ENCODE measurements at regions not wholly inside any gene's neighbourhood (a gene's known extent, or its start where the extent isn't known, plus 50 kb on each side); places are given as distances from the start of the nearest gene placed in this dataset.
A peak's percentile ranks its signal among the peaks of the same experiment; 100 is the strongest.

DNA sequence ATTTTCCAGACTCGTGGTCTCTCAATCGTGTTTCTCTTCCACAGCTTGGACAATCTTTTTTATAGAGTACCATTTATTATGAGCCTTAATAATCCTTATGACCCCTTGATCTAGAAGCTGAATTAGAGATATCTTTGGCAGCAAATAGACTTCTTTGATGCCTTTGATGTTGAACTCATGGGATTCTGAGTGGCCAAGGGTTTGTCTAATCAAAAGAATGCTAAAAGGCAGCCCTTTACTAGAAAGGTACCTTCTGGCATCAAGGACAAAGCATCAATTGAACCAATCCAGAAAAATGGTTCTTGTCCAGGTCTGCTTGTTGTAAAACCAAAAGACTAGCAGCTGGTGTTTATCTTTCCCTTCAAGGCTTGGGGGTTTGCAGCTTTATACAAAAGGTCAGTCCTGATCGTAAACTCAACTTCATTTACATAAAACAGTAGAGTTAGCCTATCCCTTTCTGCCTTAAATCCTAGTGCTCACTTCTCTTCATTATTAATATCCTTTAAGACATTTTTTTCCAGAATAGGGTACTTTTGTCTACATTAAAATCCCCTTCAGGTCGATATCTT, 411.3 kb downstream of the FAT4 start:
- DNase-seq (ENCODE audit: low read depth): no peak
- H3K4me3 ChIP-seq (ENCODE audit: low read length): no peak overlapping the region
- TF ChIP-seq, protein P1, sequence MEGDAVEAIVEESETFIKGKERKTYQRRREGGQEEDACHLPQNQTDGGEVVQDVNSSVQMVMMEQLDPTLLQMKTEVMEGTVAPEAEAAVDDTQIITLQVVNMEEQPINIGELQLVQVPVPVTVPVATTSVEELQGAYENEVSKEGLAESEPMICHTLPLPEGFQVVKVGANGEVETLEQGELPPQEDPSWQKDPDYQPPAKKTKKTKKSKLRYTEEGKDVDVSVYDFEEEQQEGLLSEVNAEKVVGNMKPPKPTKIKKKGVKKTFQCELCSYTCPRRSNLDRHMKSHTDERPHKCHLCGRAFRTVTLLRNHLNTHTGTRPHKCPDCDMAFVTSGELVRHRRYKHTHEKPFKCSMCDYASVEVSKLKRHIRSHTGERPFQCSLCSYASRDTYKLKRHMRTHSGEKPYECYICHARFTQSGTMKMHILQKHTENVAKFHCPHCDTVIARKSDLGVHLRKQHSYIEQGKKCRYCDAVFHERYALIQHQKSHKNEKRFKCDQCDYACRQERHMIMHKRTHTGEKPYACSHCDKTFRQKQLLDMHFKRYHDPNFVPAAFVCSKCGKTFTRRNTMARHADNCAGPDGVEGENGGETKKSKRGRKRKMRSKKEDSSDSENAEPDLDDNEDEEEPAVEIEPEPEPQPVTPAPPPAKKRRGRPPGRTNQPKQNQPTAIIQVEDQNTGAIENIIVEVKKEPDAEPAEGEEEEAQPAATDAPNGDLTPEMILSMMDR (conservative IDR thresholded peaks at IDR 0.05; ENCODE audit: low read length): no peak

GRCh38 chr4:125727931-125728330, 413.2 kb downstream of the FAT4 start:
- no peak overlapping the region for H3K4me3 ChIP-seq (ENCODE audit: low read length)
- DNase-seq (ENCODE audit: low read depth): no peak
- TF ChIP-seq, protein P1 (conservative IDR thresholded peaks at IDR 0.05; ENCODE audit: low read length): no peak

GRCh38 chr4:125728568-125728967, 413.8 kb downstream of the FAT4 start:
- DNase-seq (ENCODE audit: low read depth): peak; percentile 94
- no peak overlapping the region for H3K4me3 ChIP-seq (ENCODE audit: low read length)

DNA sequence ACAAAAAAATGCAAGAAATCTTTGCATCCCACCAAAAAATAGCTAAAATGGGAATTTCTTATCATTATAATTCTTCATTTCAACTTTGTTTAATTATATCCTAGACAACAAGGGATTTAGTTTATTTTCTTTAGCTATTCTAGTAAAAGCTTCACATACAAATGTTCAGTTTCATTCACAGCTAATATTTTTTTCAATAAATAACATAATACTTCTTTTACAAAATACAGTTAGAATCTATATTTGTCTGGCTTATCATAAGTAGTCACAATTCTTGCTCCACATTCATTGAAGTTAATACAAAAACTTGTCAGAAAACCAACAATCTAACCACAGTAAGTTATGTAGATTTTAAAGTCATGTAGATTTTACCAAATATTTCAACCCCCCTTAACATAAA, 414.4 kb downstream of the FAT4 start:
- H3K4me3 ChIP-seq (ENCODE audit: low read length): no peak overlapping the region
- DNase-seq (ENCODE audit: low read depth): peak; percentile 11
- TF ChIP-seq, protein P1 (conservative IDR thresholded peaks at IDR 0.05; ENCODE audit: low read length): no peak

More at GRCh38 chr4:125728568-125728967, 413.8 kb downstream of the FAT4 start:
- TF ChIP-seq, protein P1 (conservative IDR thresholded peaks at IDR 0.05; ENCODE audit: low read length): no peak

- DNase-seq (ENCODE audit: low read depth): no peak
- TF ChIP-seq, protein P1 (conservative IDR thresholded peaks at IDR 0.05; ENCODE audit: low read length): no peak
- no peak overlapping the region for H3K4me3 ChIP-seq (ENCODE audit: low read length)
Observed at GRCh38 chr4:125732632-125733031, 417.9 kb downstream of the FAT4 start.

GRCh38 chr4:125734504-125734903, 419.7 kb downstream of the FAT4 start:
- TF ChIP-seq, protein P1 (conservative IDR thresholded peaks at IDR 0.05; ENCODE audit: low read length): no peak
- no peak for DNase-seq (ENCODE audit: low read depth)
- no peak overlapping the region for H3K4me3 ChIP-seq (ENCODE audit: low read length)

DNA sequence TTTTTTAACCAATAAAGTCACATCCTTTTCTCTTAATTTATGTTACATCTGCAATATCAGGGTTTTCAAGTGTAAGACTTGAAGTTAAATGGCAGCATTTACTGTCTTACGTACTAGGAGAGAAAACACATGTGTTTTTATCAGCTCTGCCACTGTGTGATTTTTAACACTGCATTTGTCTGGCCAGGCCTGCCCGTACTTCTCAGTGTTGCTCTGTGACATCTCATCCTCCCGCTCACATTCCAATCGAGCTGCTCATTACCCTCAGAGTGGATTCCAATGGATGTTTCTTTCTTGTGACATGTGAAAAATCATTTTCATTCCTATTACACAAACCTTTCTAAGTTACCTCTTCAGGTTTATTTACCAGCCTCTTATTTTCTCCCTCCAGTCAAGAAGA, 420.3 kb downstream of the FAT4 start:
- H3K4me3 ChIP-seq (ENCODE audit: low read length): no peak overlapping the region
- TF ChIP-seq, protein P1 (conservative IDR thresholded peaks at IDR 0.05; ENCODE audit: low read length): no peak
- peak; percentile 92 for DNase-seq (ENCODE audit: low read depth)
